T-helper 17 cell (primary cell): ENCODE measurements at regions not wholly inside any gene's neighbourhood (a gene's known extent, or its start where the extent isn't known, plus 50 kb on each side); places are given as distances from the start of the nearest gene placed in this dataset.
"Not testable (repeated sequence)": the region's sequence is repeated elsewhere in the genome, so short reads cannot be mapped to it uniquely, and the experiment has no call there.

ENCODE experiments used
- ATAC-seq: fragments of 150-1000 bp; cut with Tn5 transposase; 2 replicates; pipeline ENCODE4 v1.10.0; 2021; ENCODE audit warnings: mild to moderate bottlenecking, moderate library complexity
- DNase-seq, 3 donors: peaks; one replicate each; pipeline versions ENCODE4 v3.0.0 to v3.0.0-alpha.2; 2020 to 2021
- H3K9me3 ChIP-seq: one replicate; pipeline ENCODE4 v1.7.0; 2013; ENCODE audit warnings: low read length, mild to moderate bottlenecking; ENCODE audit not compliant: control insufficient read depth, poor library complexity, severe bottlenecking
- H3K27ac Mint-ChIP-seq: one replicate; pipeline ENCODE4 v1.8.0; 2022; ENCODE audit warnings: mild to moderate bottlenecking, moderate library complexity, mixed read lengths
- H3K27me3 Mint-ChIP-seq: one replicate; pipeline ENCODE4 v1.8.0; 2022; ENCODE audit warnings: mixed read lengths
- H3K36me3 Mint-ChIP-seq: one replicate; pipeline ENCODE4 v1.8.0; 2022; ENCODE audit warnings: low read depth, mixed read lengths
- H3K4me1 Mint-ChIP-seq: one replicate; pipeline ENCODE4 v1.8.0; 2022; ENCODE audit warnings: mild to moderate bottlenecking, mixed read lengths
- H3K4me3 Mint-ChIP-seq: one replicate; pipeline ENCODE4 v1.8.0; 2022; ENCODE audit warnings: mild to moderate bottlenecking, moderate library complexity, mixed read lengths

- ATAC-seq = no peak
- Mint-ChIP-seq H3K4me1 (no peaks in the 10 kb centered on the region), H3K4me3 (no peak overlapping the region)
Observed at GRCh38 chr7:55261386-55261770, 103.8 kb upstream of the LANCL2 start.

GRCh38 chr7:55265328-55265727 lies 99.8 kb upstream of the LANCL2 start:
- H3K4me1 Mint-ChIP-seq, H3K9me3 ChIP-seq, ATAC-seq, H3K27ac Mint-ChIP-seq, H3K4me3 Mint-ChIP-seq, DNase-seq, H3K36me3 Mint-ChIP-seq: not testable (repeated sequence)
- peaks cover 30% of the 10 kb centered on the region for H3K27me3 Mint-ChIP-seq

More at GRCh38 chr7:55261386-55261770, 103.8 kb upstream of the LANCL2 start:
- peaks cover 3% of the 10 kb centered on the region for H3K36me3 Mint-ChIP-seq
- peaks cover 28% of the 10 kb centered on the region for H3K27me3 Mint-ChIP-seq
- DNase-seq = no peak
- no peak overlapping the region for H3K27ac Mint-ChIP-seq
- H3K9me3 ChIP-seq = no peaks in the 10 kb centered on the region

DNA sequence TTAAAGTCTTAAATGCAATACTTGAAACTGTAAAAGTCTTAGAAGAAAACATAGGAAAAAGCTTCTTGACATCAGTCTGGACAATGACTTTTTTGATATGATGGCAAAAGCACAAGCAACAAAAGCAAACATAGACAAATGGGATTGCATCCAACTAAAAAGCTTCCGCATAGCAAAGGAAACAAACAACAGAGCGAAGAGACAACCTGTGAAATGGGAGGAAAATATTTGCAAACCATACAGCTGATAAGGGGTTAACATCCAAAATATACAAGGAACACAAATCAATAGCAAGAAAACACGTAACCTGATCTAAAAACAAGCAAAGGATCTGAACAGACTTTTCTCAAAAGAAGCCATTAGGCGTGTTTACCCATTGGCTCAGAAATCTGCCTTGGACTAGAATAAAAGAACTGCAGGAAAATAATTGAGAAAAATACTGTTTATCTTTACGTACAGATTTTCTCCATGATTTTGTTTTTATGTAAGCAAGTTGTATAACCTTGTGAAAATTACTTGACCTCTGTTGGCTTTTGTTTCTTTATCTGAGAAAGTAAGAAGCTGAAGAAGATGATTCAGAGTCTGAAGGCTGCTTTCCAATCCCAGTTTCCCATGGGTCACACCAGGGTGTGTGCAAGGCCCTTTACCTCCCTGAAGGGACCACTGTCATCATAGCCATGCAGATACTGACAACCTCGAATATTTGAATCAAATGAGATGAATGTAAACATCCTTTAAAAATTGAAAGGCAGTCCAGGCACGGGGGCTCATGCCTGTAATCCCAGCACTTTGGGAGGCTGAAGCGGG lies 99.1 kb upstream of the LANCL2 start:
- H3K27me3 Mint-ChIP-seq = peaks cover 36% of the 10 kb centered on the region
- no peaks in the 10 kb centered on the region for H3K4me1 Mint-ChIP-seq
- no peak overlapping the region for H3K27ac Mint-ChIP-seq
- ATAC-seq (no peak), DNase-seq (no peak)
- H3K4me3 Mint-ChIP-seq = no peak overlapping the region
- no peaks in the 10 kb centered on the region for H3K36me3 Mint-ChIP-seq
- H3K9me3 ChIP-seq = no peaks in the 10 kb centered on the region

DNA sequence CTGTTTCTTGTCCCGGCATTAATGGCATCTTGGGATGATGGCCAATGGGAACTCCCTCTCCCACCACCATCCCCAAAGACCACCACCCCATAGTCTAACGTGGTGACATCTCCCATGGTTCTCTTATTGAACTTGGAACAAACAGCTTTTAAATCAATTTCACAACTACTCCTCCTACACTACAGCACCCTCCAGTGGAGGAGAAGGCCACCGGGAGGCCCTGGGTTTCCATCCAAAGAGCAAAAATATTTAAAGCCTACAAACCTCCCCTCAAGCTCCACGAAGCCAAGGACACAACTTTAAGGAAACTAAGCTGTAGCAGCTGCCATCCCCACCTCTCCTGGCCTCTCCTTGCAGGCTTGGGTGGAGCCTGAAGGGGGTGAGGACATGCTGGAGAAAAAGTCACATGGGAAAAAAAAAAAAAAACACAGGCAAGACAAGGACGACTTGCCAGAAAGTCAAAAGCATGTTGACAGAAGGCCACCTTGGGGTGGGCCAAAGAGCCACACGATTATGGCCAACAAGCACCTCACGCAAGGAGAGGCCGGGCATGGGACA lies 94.0 kb upstream of the LANCL2 start:
- peaks cover 9% of the 10 kb centered on the region for H3K4me1 Mint-ChIP-seq
- H3K36me3 Mint-ChIP-seq = peaks cover 4% of the 10 kb centered on the region

DNA sequence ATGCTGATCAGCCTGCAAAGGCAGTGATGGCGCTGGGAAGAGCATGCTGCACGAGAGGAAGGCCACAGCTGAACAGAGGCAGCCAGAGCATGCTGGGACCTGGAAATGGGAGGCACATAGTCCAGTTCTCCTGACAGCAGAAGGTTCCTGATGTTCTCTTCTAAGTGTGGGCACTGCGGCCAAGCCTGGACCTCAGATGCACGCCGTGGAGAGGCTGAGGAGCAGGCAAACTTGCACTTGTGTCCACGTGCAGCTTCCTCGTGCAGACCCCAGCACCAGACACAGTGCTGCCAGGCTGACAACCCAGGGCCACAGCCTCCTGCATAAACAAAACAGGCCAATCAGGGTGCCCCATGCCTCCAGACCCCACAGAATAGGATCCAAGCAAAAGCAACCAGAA lies 93.5 kb upstream of the LANCL2 start:
- no peak overlapping the region for H3K27ac Mint-ChIP-seq
- H3K36me3 Mint-ChIP-seq = peaks cover 4% of the 10 kb centered on the region

More for the DNA sequence above, 94.0 kb upstream of the LANCL2 start:
- Mint-ChIP-seq H3K27me3 (peaks cover 39% of the 10 kb centered on the region), H3K27ac (no peak overlapping the region), H3K4me3 (peak overlapping the region; percentile 2)
- DNase-seq (no peak), ATAC-seq (no peak)
- no peaks in the 10 kb centered on the region for H3K9me3 ChIP-seq

DNA sequence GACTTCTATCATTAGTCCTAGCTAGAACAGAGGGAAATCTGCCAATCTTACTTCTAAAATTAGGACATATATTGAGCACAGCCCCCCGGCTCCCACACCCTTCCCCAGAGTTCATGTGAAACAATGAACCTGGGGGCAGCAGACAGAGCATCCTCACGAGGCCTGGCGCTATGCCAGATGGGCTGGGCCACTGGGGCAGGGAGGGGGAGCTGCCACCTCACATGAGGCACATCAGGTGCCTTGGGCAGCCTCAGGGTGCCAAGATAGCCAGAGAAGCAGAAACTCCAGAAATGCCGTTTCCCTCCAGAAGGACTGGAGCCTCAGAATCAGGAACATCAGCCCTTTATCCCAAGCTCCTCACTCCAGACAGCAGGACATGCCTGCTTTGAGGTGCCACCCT lies 92.8 kb upstream of the LANCL2 start:
- no peak overlapping the region for H3K27ac Mint-ChIP-seq
- H3K4me1 Mint-ChIP-seq = peaks cover 9% of the 10 kb centered on the region
- DNase-seq (no peak), ATAC-seq (no peak)
- no peaks in the 10 kb centered on the region for H3K9me3 ChIP-seq
- H3K4me3 Mint-ChIP-seq = no peak overlapping the region
- peaks cover 39% of the 10 kb centered on the region for H3K27me3 Mint-ChIP-seq
- H3K36me3 Mint-ChIP-seq = peaks cover 4% of the 10 kb centered on the region

More for the DNA sequence above, 93.5 kb upstream of the LANCL2 start:
- DNase-seq (no peak), ATAC-seq (no peak)
- H3K4me1 Mint-ChIP-seq = peaks cover 9% of the 10 kb centered on the region
- no peaks in the 10 kb centered on the region for H3K9me3 ChIP-seq
- H3K27me3 Mint-ChIP-seq = peaks cover 39% of the 10 kb centered on the region
- no peak overlapping the region for H3K4me3 Mint-ChIP-seq

DNA sequence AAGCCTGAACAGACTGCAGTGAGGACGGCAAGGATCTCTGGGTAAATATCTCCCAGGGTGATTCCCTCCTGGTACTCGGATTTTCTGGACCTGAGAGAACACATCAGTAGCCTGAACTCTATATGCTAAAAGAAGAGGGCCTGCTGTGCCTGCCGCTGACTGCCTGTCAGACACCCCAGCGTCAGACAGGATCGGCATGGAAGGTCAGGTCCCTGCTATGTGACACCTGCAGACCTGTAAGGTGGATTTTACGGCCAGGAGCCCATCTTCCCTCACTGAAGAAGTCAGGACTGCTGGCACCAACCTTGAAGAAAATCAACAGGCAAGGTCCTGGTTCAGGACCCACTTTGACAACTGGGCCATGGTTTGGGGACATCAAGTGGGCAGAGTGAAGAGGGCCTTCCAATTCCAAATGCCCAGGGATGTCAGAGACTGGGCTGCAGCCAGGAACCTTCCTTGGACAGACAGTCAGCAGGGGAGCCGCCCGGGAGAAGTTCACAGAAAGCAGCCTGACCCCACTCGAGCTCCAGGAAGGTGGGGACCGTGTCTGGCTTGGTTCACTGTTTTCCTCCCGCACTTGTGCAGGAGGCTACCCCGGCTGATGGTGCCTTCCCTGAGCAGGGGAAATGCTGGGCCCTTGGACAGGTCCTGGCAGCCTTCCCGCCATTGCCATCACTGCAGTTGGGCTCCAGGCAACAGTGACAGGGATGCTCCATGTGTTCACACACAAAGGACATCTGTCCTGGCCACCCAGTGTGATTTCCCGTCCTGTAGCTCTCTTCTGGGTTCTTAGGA lies 91.8 kb upstream of the LANCL2 start:
- DNase-seq = no peak
- ATAC-seq = no peak
- H3K9me3 ChIP-seq = no peaks in the 10 kb centered on the region
- Mint-ChIP-seq H3K36me3 (peaks cover 4% of the 10 kb centered on the region), H3K27ac (no peak overlapping the region), H3K4me1 (peaks cover 9% of the 10 kb centered on the region), H3K4me3 (no peak overlapping the region), H3K27me3 (peaks cover 37% of the 10 kb centered on the region)

DNA sequence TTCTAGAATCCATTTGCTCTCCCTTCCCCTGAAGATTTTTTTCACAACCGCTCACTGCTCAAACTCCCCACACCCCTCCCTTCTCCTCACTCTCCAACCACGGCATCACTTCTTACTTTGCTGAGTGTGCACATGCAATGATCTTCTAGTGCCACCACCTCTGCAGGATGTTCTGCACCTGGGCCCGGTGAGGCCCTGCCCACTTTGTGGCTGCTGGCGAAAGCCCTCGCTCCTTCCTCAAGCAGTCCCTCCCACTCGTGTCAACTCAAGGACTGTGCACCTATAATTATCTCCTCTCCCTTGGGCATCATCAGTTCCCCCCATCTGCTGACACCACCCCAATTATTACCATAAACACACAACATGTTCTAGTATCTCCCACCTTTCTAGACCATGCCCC lies 91.0 kb upstream of the LANCL2 start:
- Mint-ChIP-seq H3K4me1 (peaks cover 9% of the 10 kb centered on the region), H3K4me3 (no peak overlapping the region), H3K27me3 (peaks cover 33% of the 10 kb centered on the region), H3K27ac (no peak overlapping the region), H3K36me3 (peaks cover 4% of the 10 kb centered on the region)
- no peaks in the 10 kb centered on the region for H3K9me3 ChIP-seq
- ATAC-seq (no peak), DNase-seq (no peak)

DNA sequence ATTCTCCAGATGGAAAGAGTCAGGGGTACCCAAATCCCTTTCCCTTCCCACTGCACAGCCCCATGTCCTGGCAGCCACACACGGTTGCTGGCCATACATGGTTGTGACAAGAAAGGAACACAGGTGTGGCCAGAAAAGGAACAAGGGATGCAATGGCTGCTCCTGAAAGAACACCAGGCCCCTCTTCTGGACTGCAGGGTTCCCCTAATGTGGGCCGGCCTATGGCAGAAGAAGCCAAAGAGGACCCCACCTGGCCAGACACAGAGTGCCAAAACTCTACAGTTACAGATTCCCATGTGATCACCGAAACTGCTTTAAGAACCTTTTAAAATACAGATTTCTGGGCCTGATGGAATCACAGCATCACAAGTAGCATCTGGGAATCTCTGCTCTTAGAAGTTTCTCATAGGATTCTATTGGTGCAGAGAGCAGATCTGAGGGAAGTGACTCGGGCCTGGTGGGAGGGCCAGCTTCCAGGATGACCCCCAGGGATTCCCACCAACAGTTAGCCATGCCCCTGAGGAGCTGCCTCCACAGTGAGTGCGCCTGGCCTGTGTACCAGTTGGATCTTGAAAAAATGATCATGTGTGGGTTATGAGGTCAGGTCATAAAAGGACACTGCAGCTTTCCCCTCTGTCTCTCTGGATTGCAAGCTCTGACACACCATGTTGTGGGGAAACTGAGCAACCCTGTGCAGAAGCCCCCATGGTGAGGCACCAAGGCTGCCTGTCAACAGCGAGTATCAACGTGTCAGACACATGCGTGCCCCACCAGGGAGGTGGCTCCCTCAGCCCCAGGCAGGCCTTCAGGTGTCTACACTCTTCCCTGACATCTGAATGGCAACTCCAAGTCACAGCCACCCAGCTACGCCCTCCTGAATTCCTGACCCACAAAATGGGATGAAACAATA lies 89.6 kb upstream of the LANCL2 start:
- H3K4me1 Mint-ChIP-seq = peaks cover 12% of the 10 kb centered on the region
- no peak for DNase-seq
- no peaks in the 10 kb centered on the region for H3K9me3 ChIP-seq
- no peak overlapping the region for H3K4me3 Mint-ChIP-seq
- no peak for ATAC-seq
- peaks cover 31% of the 10 kb centered on the region for H3K27me3 Mint-ChIP-seq
- H3K27ac Mint-ChIP-seq = no peak overlapping the region
- peaks cover 4% of the 10 kb centered on the region for H3K36me3 Mint-ChIP-seq

DNA sequence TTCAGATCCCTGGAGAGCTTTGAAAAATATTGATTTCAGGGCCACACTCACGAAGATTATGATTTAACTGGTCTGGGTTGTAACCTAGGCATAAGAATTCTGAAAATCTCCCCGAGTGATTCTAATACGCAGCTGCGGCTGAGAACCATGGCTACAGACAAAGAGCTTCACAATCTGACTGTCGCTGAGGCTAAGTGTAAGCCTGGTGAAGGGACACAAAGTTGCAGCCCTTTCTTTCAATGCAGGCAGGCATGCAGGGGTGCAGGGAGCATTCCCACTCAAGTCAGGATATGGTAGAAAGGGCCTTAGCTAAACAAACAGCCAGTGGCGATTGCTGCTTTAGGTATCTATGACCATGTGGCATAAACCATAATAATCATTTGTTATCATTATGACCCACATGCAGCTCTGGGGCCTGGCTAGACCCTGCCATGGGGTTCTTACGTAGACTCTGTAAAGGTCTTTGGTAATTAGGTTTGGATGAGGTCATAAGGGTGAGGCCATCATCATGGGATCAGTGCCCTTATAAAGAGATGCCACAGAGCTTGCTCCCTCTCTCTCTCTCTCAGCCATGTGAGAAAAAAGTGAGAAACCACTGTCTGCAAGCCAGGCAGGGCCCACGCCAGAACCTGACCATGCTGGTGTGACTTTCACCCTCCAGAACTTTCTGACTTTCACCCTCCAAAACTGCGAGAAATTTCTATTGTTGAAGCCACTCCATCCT lies 88.4 kb upstream of the LANCL2 start:
- Mint-ChIP-seq H3K27ac (no peak overlapping the region), H3K36me3 (peaks cover 4% of the 10 kb centered on the region), H3K27me3 (peaks cover 19% of the 10 kb centered on the region), H3K4me1 (peaks cover 12% of the 10 kb centered on the region), H3K4me3 (no peak overlapping the region)
- no peaks in the 10 kb centered on the region for H3K9me3 ChIP-seq
- DNase-seq (no peak), ATAC-seq (no peak)

GRCh38 chr7:55277916-55278315 lies 87.2 kb upstream of the LANCL2 start:
- Mint-ChIP-seq H3K4me3 (no peak overlapping the region), H3K27ac (no peak overlapping the region), H3K36me3 (peaks cover 4% of the 10 kb centered on the region), H3K27me3 (peaks cover 16% of the 10 kb centered on the region), H3K4me1 (peaks cover 12% of the 10 kb centered on the region)
- H3K9me3 ChIP-seq = no peaks in the 10 kb centered on the region
- no peak for DNase-seq
- ATAC-seq = no peak

DNA sequence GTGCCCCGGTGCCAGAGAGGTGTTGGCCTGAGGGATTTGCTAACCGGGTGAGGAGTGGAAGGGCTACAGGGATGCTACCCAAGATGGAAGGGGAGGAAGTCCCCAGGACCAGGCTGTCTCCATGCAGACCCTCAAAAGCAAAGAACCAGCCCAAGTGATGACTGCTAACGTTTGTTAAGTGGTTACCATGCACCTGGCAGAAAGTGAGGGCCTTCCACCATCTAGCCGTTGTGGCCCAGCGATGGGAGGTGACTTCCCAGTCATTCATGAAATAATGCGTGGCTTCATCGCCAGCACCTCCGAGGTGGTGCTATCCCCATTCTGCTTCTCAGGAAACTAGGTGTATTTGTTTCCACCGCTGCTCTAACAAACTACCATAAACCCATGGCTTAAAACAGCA lies 86.8 kb upstream of the LANCL2 start:
- Mint-ChIP-seq H3K36me3 (peaks cover 4% of the 10 kb centered on the region), H3K4me1 (peaks cover 12% of the 10 kb centered on the region), H3K4me3 (no peak overlapping the region), H3K27ac (no peak overlapping the region), H3K27me3 (peaks cover 16% of the 10 kb centered on the region)
- H3K9me3 ChIP-seq = no peaks in the 10 kb centered on the region
- ATAC-seq (no peak), DNase-seq (no peak)
